ENCODE measurements at regions not wholly inside any gene's neighbourhood (a gene's known extent, or its start where the extent isn't known, plus 50 kb on each side); places are given as distances from the start of the nearest gene placed in this dataset.
"Not testable (repeated sequence)": the region's sequence is repeated elsewhere in the genome, so short reads cannot be mapped to it uniquely, and the experiment has no call there.

GRCh38 chr7:131638641-131639430 lies 82.4 kb upstream of the PODXL start:
- Mint-ChIP-seq H3K36me3 (no peaks in the 10 kb centered on the region), H3K27me3 (peaks cover 6% of the 10 kb centered on the region), H3K9me3 (peaks cover 0 to 2% (median 0%) of the 10 kb centered on the region in 3 donors), H3K4me1 (no peaks in the 10 kb centered on the region), H3K4me3 (no peak overlapping the region), H3K27ac (no peak overlapping the region)

GRCh38 chr7:131637859-131638258 lies 81.4 kb upstream of the PODXL start:
- Mint-ChIP-seq H3K4me3 (no peak overlapping the region), H3K9me3 (peaks cover 0 to 2% (median 0%) of the 10 kb centered on the region in 3 donors), H3K27ac (no peak overlapping the region), H3K36me3 (peaks cover 2% of the 10 kb centered on the region), H3K4me1 (no peaks in the 10 kb centered on the region), H3K27me3 (peaks cover 6% of the 10 kb centered on the region)

DNA sequence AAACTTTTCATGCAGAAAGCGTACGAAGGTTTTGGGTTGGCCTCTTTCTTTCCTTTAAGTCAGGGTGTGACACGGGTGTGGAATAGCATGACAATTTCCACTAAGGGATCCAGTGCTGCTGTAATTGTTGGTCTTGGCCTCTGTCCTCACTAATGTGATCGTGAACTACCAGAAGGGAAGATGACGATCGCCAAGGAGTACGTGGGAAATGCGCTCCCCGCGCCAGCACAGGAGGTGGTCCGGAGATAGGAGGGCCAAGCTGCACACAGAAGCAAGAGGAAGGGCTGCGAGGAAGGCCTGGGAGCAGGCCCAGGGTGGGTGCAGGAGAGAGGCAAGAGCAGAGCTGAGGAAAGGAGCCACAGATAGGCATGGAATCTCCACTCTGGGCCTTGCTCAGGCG lies 79.7 kb upstream of the PODXL start:
- peaks cover 6% of the 10 kb centered on the region for H3K27me3 Mint-ChIP-seq

DNA sequence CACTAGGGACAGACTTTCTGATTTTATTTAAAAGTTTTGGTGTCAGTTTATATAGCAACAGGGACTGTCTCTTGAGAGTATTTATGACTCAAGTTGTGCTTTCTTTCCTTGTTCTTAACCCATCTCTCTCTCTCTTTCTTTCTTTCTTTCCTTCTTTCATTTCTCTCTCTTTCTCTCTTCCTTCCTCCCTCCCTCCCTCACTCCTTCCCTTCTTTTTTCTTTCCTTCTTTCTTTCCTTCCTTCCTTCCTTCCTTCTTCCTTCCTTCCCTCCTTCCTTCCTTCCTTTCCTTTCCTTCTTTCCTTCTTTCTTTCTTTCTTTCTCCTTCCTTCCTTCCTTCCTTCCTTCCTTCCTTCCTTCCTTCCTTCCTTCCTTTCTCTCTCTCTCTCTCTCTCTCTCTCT lies 77.8 kb upstream of the PODXL start:
- H3K9me3 Mint-ChIP-seq, H3K27me3 Mint-ChIP-seq, H3K4me3 Mint-ChIP-seq, H3K36me3 Mint-ChIP-seq, H3K4me1 Mint-ChIP-seq, H3K27ac Mint-ChIP-seq: not testable (repeated sequence)

More for the DNA sequence above, 79.7 kb upstream of the PODXL start:
- Mint-ChIP-seq H3K4me3 (no peak overlapping the region), H3K36me3 (peaks cover 2% of the 10 kb centered on the region), H3K4me1 (no peaks in the 10 kb centered on the region), H3K27ac (no peak overlapping the region), H3K9me3 (peaks cover 0 to 2% (median 0%) of the 10 kb centered on the region in 3 donors)

DNA sequence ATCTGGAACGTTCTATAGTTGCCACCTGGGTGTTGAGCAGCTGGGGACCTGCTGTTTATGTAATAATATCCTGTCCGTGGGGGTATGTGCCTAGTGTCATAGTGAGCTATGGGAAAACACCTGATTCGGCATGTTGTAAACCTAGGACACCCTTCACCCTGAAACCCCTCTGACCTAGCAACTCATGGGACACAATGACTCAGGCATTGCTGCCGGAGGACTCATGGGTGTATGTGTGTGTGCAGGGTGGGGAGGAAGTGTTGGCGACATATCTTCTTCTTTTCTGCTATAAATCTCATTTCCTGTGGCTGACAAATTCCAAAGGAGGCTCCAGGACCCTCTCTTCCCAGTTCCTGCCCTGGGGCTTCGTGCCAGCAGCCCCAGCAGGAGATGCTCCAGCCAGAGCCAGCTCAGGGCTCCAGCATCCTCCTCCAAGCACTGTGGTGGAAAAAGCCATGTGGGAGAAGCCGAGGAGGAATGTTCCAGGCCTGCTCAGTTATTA lies 77.0 kb upstream of the PODXL start:
- H3K9me3 Mint-ChIP-seq: no peaks in the 10 kb centered on the region
- H3K27ac Mint-ChIP-seq: no peak overlapping the region
- H3K27me3 Mint-ChIP-seq: peaks cover 8% of the 10 kb centered on the region
- H3K4me3 Mint-ChIP-seq: no peak overlapping the region
- H3K36me3 Mint-ChIP-seq: peaks cover 2% of the 10 kb centered on the region
- H3K4me1 Mint-ChIP-seq: no peaks in the 10 kb centered on the region

DNA sequence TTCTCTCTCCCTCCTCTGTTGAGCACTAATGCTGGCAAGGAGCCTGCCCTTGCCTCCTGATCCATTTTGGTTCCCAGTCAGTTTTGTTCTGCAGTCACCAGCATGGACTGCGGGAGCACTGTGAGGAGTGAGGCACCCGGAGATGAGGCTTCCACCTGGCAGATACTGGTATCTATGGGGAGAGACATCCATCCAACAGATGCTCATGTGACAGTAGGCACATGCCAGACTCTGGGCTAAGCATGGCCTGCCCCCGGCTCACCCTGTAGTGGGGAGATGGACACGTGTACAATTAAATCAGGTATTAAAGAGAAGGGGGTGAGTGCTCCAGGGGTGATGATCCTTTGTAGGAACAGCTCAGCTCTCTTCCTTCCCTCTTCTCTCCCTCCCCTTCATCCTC lies 74.0 kb upstream of the PODXL start:
- no peaks in the 10 kb centered on the region for H3K4me1 Mint-ChIP-seq
- H3K27me3 Mint-ChIP-seq: peaks cover 5% of the 10 kb centered on the region
- H3K36me3 Mint-ChIP-seq: peaks cover 2% of the 10 kb centered on the region
- no peaks in the 10 kb centered on the region for H3K9me3 Mint-ChIP-seq
- H3K4me3 Mint-ChIP-seq: no peak overlapping the region
- no peak overlapping the region for H3K27ac Mint-ChIP-seq

- Mint-ChIP-seq H3K36me3 (peaks cover 2% of the 10 kb centered on the region), H3K9me3 (no peaks in the 10 kb centered on the region), H3K27me3 (peaks cover 3% of the 10 kb centered on the region), H3K27ac (no peak overlapping the region), H3K4me1 (no peaks in the 10 kb centered on the region), H3K4me3 (no peak overlapping the region)
Measured at GRCh38 chr7:131629217-131629882, 72.9 kb upstream of the PODXL start.

DNA sequence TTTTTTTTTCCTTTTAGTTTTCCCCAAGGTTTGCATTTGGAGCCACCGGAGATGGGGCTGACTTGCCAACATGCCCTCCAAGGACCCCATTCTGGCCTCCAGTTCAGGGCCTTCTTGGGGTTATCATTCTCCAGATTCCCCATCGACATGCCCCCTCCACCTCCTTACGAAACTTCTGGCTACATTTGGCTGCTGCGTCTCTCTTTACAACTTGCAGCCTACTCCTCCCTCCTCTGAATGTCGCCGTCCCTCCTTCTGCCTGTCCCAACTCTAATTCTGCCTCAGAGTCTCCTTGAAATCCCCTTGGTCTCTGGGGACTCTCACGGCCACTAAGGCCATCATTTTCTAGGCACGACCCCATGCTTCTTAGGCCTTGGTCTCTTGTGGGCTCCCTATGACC lies 72.2 kb upstream of the PODXL start:
- no peak overlapping the region for H3K27ac Mint-ChIP-seq
- no peaks in the 10 kb centered on the region for H3K4me1 Mint-ChIP-seq
- no peak overlapping the region for H3K4me3 Mint-ChIP-seq
- H3K27me3 Mint-ChIP-seq: peaks cover 3% of the 10 kb centered on the region
- H3K36me3 Mint-ChIP-seq: peaks cover 2% of the 10 kb centered on the region
- no peaks in the 10 kb centered on the region for H3K9me3 Mint-ChIP-seq

DNA sequence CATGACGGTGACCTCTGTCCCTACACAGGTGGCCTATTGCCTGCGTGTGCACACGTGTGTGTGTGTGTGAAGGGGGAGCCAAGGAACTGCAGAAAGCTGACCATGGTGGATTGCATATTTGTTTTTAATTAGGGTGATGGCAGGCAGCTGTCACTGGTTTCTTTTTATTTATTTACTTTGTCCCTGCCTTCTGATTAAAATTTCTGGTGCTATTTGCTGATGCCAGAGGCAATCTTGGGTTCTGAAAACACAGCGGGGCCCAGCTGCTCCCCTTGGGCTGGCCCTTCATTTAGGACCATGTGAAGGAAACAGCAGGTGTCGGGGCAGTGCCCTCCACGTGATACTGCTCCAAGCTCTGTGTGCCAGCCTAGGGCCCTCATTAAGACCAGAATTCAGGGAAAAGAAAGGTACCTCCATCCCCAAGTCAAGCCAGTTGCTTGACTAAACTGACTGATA lies 71.3 kb upstream of the PODXL start:
- no peaks in the 10 kb centered on the region for H3K9me3 Mint-ChIP-seq
- peaks cover 3% of the 10 kb centered on the region for H3K27me3 Mint-ChIP-seq
- H3K36me3 Mint-ChIP-seq: no peaks in the 10 kb centered on the region
- no peak overlapping the region for H3K27ac Mint-ChIP-seq
- H3K4me1 Mint-ChIP-seq: no peaks in the 10 kb centered on the region
- H3K4me3 Mint-ChIP-seq: no peak overlapping the region

GRCh38 chr7:131626643-131627042 lies 70.2 kb upstream of the PODXL start:
- peaks cover 3% of the 10 kb centered on the region for H3K27me3 Mint-ChIP-seq
- no peaks in the 10 kb centered on the region for H3K9me3 Mint-ChIP-seq
- no peak overlapping the region for H3K27ac Mint-ChIP-seq
- no peak overlapping the region for H3K4me3 Mint-ChIP-seq
- H3K36me3 Mint-ChIP-seq: no peaks in the 10 kb centered on the region
- no peaks in the 10 kb centered on the region for H3K4me1 Mint-ChIP-seq

DNA sequence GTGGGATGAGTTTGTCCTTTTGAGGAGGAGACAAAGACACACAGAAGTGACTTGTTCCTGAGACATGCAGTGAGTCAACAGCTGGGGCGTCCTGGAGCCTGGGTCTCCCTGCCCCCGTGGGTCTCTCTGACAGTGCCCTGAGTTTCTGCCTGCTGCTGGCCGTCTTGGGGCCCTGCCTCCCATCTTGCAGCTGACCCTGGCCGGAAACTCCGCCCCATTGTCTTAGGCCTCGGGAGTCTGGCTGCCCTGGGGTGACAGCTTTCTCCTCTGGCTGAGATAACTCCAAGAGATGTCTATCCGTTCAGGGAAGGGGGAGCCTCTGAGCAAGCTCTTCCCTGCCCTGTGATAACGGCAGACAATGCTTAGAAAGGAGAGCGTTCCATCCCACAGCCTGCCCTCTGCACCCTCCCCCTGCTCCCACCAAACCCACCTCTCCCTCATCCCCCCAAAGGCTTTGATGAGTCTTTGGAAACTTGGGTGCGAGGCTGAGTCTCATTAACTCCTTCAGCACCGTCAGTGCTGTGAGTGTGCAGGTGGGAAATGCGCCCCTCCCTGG lies 69.5 kb upstream of the PODXL start:
- Mint-ChIP-seq H3K4me3 (no peak overlapping the region), H3K9me3 (no peaks in the 10 kb centered on the region), H3K27ac (no peak overlapping the region), H3K4me1 (no peaks in the 10 kb centered on the region), H3K36me3 (no peaks in the 10 kb centered on the region), H3K27me3 (peaks cover 3% of the 10 kb centered on the region)

GRCh38 chr7:131625345-131625744 lies 68.9 kb upstream of the PODXL start:
- H3K27me3 Mint-ChIP-seq: not testable (repeated sequence)

DNA sequence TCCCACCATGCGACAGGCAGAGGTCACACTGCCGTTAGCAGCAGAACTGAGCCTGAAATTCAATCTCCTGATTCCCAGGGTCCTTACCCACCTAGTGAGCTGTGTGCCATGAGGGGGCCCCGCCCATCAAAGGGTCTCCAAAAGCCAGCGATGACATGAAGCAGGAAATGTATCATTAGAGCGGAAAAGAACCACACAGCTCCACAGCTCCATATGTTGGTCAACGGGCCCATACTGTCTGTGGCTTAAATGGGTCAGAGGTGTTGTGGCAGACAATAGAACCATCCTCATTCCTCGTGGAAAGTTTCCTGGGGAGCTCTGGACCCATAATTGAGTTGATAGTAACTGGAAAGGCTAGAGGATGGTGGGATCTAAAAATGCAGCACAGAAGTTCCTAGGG lies 68.1 kb upstream of the PODXL start:
- no peaks in the 10 kb centered on the region for H3K9me3 Mint-ChIP-seq
- H3K4me3 Mint-ChIP-seq: no peak overlapping the region
- H3K4me1 Mint-ChIP-seq: no peaks in the 10 kb centered on the region
- peaks cover 2% of the 10 kb centered on the region for H3K27me3 Mint-ChIP-seq
- H3K36me3 Mint-ChIP-seq: no peaks in the 10 kb centered on the region
- no peak overlapping the region for H3K27ac Mint-ChIP-seq

More at GRCh38 chr7:131625345-131625744, 68.9 kb upstream of the PODXL start:
- not testable (repeated sequence) for H3K4me1 Mint-ChIP-seq, H3K4me3 Mint-ChIP-seq, H3K36me3 Mint-ChIP-seq, H3K27ac Mint-ChIP-seq, H3K9me3 Mint-ChIP-seq

DNA sequence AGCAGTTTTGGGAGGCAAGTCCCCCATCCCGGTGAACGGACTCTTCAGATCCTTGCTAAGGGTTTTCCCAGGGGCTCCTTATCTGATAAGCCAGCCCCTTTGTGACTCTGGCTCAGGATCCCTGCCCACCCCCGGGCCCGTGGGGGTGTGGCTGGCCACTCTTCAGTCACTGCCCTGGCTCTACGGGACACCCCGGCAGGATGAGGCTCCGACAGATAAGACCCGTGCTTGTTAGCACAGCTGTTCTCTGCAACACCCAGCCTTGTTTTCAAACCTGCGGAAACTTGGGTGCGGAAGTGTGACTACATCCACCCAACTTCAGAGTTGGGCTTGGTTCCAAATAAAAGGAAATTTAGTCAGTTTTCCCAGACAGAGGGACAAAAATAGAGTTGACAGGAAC lies 66.7 kb upstream of the PODXL start:
- Mint-ChIP-seq H3K27me3 (no peaks in the 10 kb centered on the region), H3K27ac (no peak overlapping the region), H3K4me3 (no peak overlapping the region), H3K9me3 (no peaks in the 10 kb centered on the region), H3K36me3 (no peaks in the 10 kb centered on the region), H3K4me1 (peaks cover 0 to 2% (median 0%) of the 10 kb centered on the region in 3 donors)

DNA sequence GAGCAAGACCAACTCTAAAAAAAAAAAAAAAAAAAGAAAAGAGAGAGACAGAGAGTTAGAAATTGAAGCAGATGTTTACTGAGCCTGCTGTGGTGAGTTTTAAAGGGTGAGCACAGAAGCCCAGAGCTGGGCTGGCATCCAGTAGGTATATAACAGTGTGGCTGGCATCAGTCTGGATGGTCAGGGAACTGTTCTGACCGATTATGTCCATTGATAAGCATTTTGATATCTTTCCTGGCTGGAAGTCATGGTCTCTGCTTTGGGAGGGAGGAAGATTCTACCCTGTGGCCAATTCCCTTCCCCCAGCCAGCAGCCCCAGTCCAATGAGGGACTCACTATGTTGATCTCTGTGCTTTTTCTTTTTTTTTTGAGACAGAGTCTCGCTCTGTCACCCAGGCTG lies 65.2 kb upstream of the PODXL start:
- H3K4me1 Mint-ChIP-seq: peaks cover 0 to 2% (median 0%) of the 10 kb centered on the region in 3 donors
- no peak overlapping the region for H3K27ac Mint-ChIP-seq
- no peaks in the 10 kb centered on the region for H3K27me3 Mint-ChIP-seq
- H3K4me3 Mint-ChIP-seq: no peak overlapping the region
- H3K9me3 Mint-ChIP-seq: no peaks in the 10 kb centered on the region
- H3K36me3 Mint-ChIP-seq: no peaks in the 10 kb centered on the region
